ENCODE measurements at regions not wholly inside any gene's neighbourhood (a gene's known extent, or its start where the extent isn't known, plus 50 kb on each side); places are given as distances from the start of the nearest gene placed in this dataset.
"Not testable (repeated sequence)": the region's sequence is repeated elsewhere in the genome, so short reads cannot be mapped to it uniquely, and the experiment has no call there.

GRCh38 chr16:5790512-5790911 lies 692.9 kb upstream of the EEF2KMT start:
- FAIRE-seq: no peak

GRCh38 chr16:5789033-5789432 lies 691.4 kb upstream of the EEF2KMT start:
- FAIRE-seq: no peak

- no peak for FAIRE-seq
These were observed 683.8 kb upstream of the EEF2KMT start for GRCh38 chr16:5781436-5781835.

GRCh38 chr16:5776876-5777275 lies 679.3 kb upstream of the EEF2KMT start:
- FAIRE-seq: no peak

- FAIRE-seq: no peak
These were observed 678.3 kb upstream of the EEF2KMT start for GRCh38 chr16:5775916-5776315.

- FAIRE-seq: no peak
These were observed 672.5 kb upstream of the EEF2KMT start for GRCh38 chr16:5770118-5770517.

GRCh38 chr16:5769513-5769912 lies 671.9 kb upstream of the EEF2KMT start:
- no peak for FAIRE-seq

- FAIRE-seq: no peak
These were observed 670.9 kb upstream of the EEF2KMT start for GRCh38 chr16:5768445-5768844.

GRCh38 chr16:5763176-5763575 lies 665.6 kb upstream of the EEF2KMT start:
- no peak for FAIRE-seq

GRCh38 chr16:5762362-5762761 lies 664.8 kb upstream of the EEF2KMT start:
- no peak for FAIRE-seq

GRCh38 chr16:5761592-5761991 lies 664.0 kb upstream of the EEF2KMT start:
- FAIRE-seq: no peak

- no peak for FAIRE-seq
These were observed 660.7 kb upstream of the EEF2KMT start for GRCh38 chr16:5758281-5758680.

GRCh38 chr16:5756969-5757368 lies 659.4 kb upstream of the EEF2KMT start:
- FAIRE-seq: no peak

GRCh38 chr16:5753381-5753780 lies 655.8 kb upstream of the EEF2KMT start:
- no peak for FAIRE-seq

- FAIRE-seq: no peak
These were observed 653.6 kb upstream of the EEF2KMT start for GRCh38 chr16:5751216-5751615.

GRCh38 chr16:5750439-5750838 lies 652.8 kb upstream of the EEF2KMT start:
- FAIRE-seq: not testable (repeated sequence)

- no peak for FAIRE-seq
These were observed 641.0 kb upstream of the EEF2KMT start for GRCh38 chr16:5738586-5738985.

- no peak for FAIRE-seq
These were observed 638.8 kb upstream of the EEF2KMT start for GRCh38 chr16:5736209-5736930.

GRCh38 chr16:5735444-5735843 lies 637.8 kb upstream of the EEF2KMT start:
- FAIRE-seq: no peak

GRCh38 chr16:5730783-5731182 lies 633.2 kb upstream of the EEF2KMT start:
- FAIRE-seq: no peak

GRCh38 chr16:5722116-5722619 lies 624.6 kb upstream of the EEF2KMT start:
- no peak for FAIRE-seq

GRCh38 chr16:5715155-5715554 lies 617.6 kb upstream of the EEF2KMT start:
- FAIRE-seq: no peak

- no peak for FAIRE-seq
These were observed 612.3 kb upstream of the EEF2KMT start for GRCh38 chr16:5709889-5710288.

- FAIRE-seq: no peak
These were observed 608.6 kb upstream of the EEF2KMT start for GRCh38 chr16:5706211-5706610.

- no peak for FAIRE-seq
These were observed 606.7 kb upstream of the EEF2KMT start for GRCh38 chr16:5704271-5704670.
